MCF 10A (cell line): ENCODE measurements at regions not wholly inside any gene's neighbourhood (a gene's known extent, or its start where the extent isn't known, plus 50 kb on each side); places are given as distances from the start of the nearest gene placed in this dataset.

Experiments used
- BruUV-seq: library from RNA; stranded (reverse); fragments of 400-500 nt; replicated peaks from 2 replicates; lab custom pipeline; 2021; lab: Mats Ljungman, UMichigan
- CTCF ChIA-PET: fragments of 300-600 bp; sonication (Branson Sonifier 250); formaldehyde crosslinking; extraction: SDS; loops from one replicate; lab custom pipeline; 2021; ENCODE audit warnings: antibody characterized with exemption, inconsistent platforms; lab: Yijun Ruan, JAX
- POLR2A ChIA-PET: fragments of 300-600, 350-650 bp; sonication (Branson Sonifier 250); formaldehyde crosslinking; extraction: SDS; loops from one replicate; lab custom pipeline; 2020; ENCODE audit warnings: antibody characterized with exemption, inconsistent platforms; lab: Yijun Ruan, JAX
- DNase-seq: peaks from one replicate; pipeline ENCODE4 v3.0.0-alpha.2; 2018; ENCODE audit not compliant: unreplicated experiment
- H3K27ac Mint-ChIP-seq: one replicate; pipeline ENCODE4 v1.8.0; 2022; ENCODE audit warnings: mild to moderate bottlenecking, low read depth, mixed read lengths; ENCODE audit not compliant: unreplicated experiment
- H3K27me3 Mint-ChIP-seq: one replicate; pipeline ENCODE4 v1.8.0; 2022; ENCODE audit warnings: mixed read lengths; ENCODE audit not compliant: insufficient read depth, unreplicated experiment
- H3K36me3 Mint-ChIP-seq: one replicate; pipeline ENCODE4 v1.8.0; 2022; ENCODE audit warnings: mild to moderate bottlenecking, moderate library complexity, mixed read lengths; ENCODE audit not compliant: insufficient read depth, unreplicated experiment
- H3K4me1 Mint-ChIP-seq: one replicate; pipeline ENCODE4 v1.8.0; 2022; ENCODE audit warnings: mixed read lengths; ENCODE audit not compliant: insufficient read depth, unreplicated experiment
- H3K4me3 Mint-ChIP-seq: one replicate; pipeline ENCODE4 v1.8.0; 2022; ENCODE audit warnings: mild to moderate bottlenecking, moderate library complexity, mixed read lengths; ENCODE audit not compliant: unreplicated experiment
- H3K9me3 Mint-ChIP-seq: one replicate; pipeline ENCODE4 v1.8.0; 2022; ENCODE audit warnings: mixed read lengths; ENCODE audit not compliant: unreplicated experiment
- intact Hi-C: fragments of 100-400 bp; cut with micrococcal nuclease; formaldehyde crosslinking; loops from 2 replicates; pipeline ENCODE4 v1.14.1; 2022
- TF ChIP-seq, protein P1 (sequence below): fragments of 200-600 bp; IDR thresholded peaks from one replicate; pipeline ENCODE4 v1.8.0; 2022; ENCODE audit warnings: antibody characterized with exemption, mild to moderate bottlenecking; ENCODE audit not compliant: unreplicated experiment

- no peak overlapping the region for H3K4me3 Mint-ChIP-seq
- DNase-seq, result no peak
- H3K27ac Mint-ChIP-seq, result no peak overlapping the region
- CTCF ChIA-PET, result interaction anchor here (0.6 to 1.0 kb wide), 2 partner anchors 13 to 132 kb away, joined by 3 read pairs; no protein-coding TSS in a partner anchor
- H3K27me3 Mint-ChIP-seq, result no peaks in the 10 kb centered on the region
- BruUV-seq, result no TSS peak
- TF ChIP-seq, protein P1, sequence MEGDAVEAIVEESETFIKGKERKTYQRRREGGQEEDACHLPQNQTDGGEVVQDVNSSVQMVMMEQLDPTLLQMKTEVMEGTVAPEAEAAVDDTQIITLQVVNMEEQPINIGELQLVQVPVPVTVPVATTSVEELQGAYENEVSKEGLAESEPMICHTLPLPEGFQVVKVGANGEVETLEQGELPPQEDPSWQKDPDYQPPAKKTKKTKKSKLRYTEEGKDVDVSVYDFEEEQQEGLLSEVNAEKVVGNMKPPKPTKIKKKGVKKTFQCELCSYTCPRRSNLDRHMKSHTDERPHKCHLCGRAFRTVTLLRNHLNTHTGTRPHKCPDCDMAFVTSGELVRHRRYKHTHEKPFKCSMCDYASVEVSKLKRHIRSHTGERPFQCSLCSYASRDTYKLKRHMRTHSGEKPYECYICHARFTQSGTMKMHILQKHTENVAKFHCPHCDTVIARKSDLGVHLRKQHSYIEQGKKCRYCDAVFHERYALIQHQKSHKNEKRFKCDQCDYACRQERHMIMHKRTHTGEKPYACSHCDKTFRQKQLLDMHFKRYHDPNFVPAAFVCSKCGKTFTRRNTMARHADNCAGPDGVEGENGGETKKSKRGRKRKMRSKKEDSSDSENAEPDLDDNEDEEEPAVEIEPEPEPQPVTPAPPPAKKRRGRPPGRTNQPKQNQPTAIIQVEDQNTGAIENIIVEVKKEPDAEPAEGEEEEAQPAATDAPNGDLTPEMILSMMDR, result no peak
- POLR2A ChIA-PET, result no interaction called here
- intact Hi-C loops, result no loop called here
- no peaks in the 10 kb centered on the region for H3K9me3 Mint-ChIP-seq
- no peaks in the 10 kb centered on the region for H3K4me1 Mint-ChIP-seq
- H3K36me3 Mint-ChIP-seq, result no peaks in the 10 kb centered on the region
These were observed 260.5 kb upstream of the RORA start for GRCh38 chr15:61489571-61489970.

GRCh38 chr15:61483599-61483998 lies 254.5 kb upstream of the RORA start:
- CTCF ChIA-PET, result no interaction called here
- TF ChIP-seq, protein P1, result no peak
- intact Hi-C loops, result no loop called here
- no TSS peak for BruUV-seq
- H3K27me3 Mint-ChIP-seq, result no peaks in the 10 kb centered on the region
- H3K4me3 Mint-ChIP-seq, result no peak overlapping the region
- H3K36me3 Mint-ChIP-seq, result no peaks in the 10 kb centered on the region
- POLR2A ChIA-PET, result no interaction called here
- no peak for DNase-seq
- no peak overlapping the region for H3K27ac Mint-ChIP-seq
- H3K9me3 Mint-ChIP-seq, result no peaks in the 10 kb centered on the region
- peaks cover 8% of the 10 kb centered on the region for H3K4me1 Mint-ChIP-seq

- TF ChIP-seq, protein P1, result no peak
- H3K27ac Mint-ChIP-seq, result no peak overlapping the region
- intact Hi-C loops, result no loop called here
- no peak overlapping the region for H3K4me3 Mint-ChIP-seq
- no peaks in the 10 kb centered on the region for H3K9me3 Mint-ChIP-seq
- BruUV-seq, result no TSS peak
- ChIA-PET POLR2A (no interaction called here), CTCF (no interaction called here)
- H3K27me3 Mint-ChIP-seq, result no peaks in the 10 kb centered on the region
- peaks cover 8% of the 10 kb centered on the region for H3K4me1 Mint-ChIP-seq
- DNase-seq, result no peak
- no peaks in the 10 kb centered on the region for H3K36me3 Mint-ChIP-seq
These were observed 252.8 kb upstream of the RORA start for GRCh38 chr15:61481886-61482285.

- TF ChIP-seq, protein P1, result no peak
- Mint-ChIP-seq H3K4me1 (peaks cover 8% of the 10 kb centered on the region), H3K4me3 (no peak overlapping the region), H3K27me3 (no peaks in the 10 kb centered on the region), H3K36me3 (no peaks in the 10 kb centered on the region), H3K27ac (no peak overlapping the region), H3K9me3 (no peaks in the 10 kb centered on the region)
- no TSS peak for BruUV-seq
- ChIA-PET CTCF (interaction anchor here (0.7 kb wide), 2 partner anchors 49 to 177 kb away, joined by 3 read pairs; no protein-coding TSS in a partner anchor), POLR2A (interaction anchor here (0.6 to 0.9 kb wide), 2 partner anchors 20 to 910 kb away, joined by 3 read pairs; no protein-coding TSS in a partner anchor)
- no peak for DNase-seq
- intact Hi-C loops, result no loop called here
These were observed 251.8 kb upstream of the RORA start for GRCh38 chr15:61480863-61481262.
